ENCODE measurements at regions not wholly inside any gene's neighbourhood (a gene's known extent, or its start where the extent isn't known, plus 50 kb on each side); places are given as distances from the start of the nearest gene placed in this dataset.
"Not testable (repeated sequence)": the region's sequence is repeated elsewhere in the genome, so short reads cannot be mapped to it uniquely, and the experiment has no call there.

GRCh38 chr10:56298941-56299340 is 62.1 kb downstream of the ZWINT start:
- no peak for DNase-seq

GRCh38 chr10:56296618-56297017 is 64.4 kb downstream of the ZWINT start:
- DNase-seq: no peak

- no peak for DNase-seq
Observed at GRCh38 chr10:56288403-56288802, 72.7 kb downstream of the ZWINT start.

GRCh38 chr10:56286096-56286495 is 75.0 kb downstream of the ZWINT start:
- DNase-seq: no peak

GRCh38 chr10:56279270-56279669 is 81.8 kb downstream of the ZWINT start:
- DNase-seq: no peak

GRCh38 chr10:56269181-56269580 is 91.9 kb downstream of the ZWINT start:
- DNase-seq: peak; percentile 2

- no peak for DNase-seq
Observed at GRCh38 chr10:56266120-56266519, 94.9 kb downstream of the ZWINT start.

GRCh38 chr10:56258991-56259390 is 102.1 kb downstream of the ZWINT start:
- DNase-seq: no peak

GRCh38 chr10:56258378-56258777 is 102.7 kb downstream of the ZWINT start:
- no peak for DNase-seq

- no peak for DNase-seq
Observed at GRCh38 chr10:56255298-56255697, 105.8 kb downstream of the ZWINT start.

GRCh38 chr10:56240471-56240870 is 120.6 kb downstream of the ZWINT start:
- no peak for DNase-seq

GRCh38 chr10:56231436-56231835 is 129.6 kb downstream of the ZWINT start:
- DNase-seq: no peak

- no peak for DNase-seq
Observed at GRCh38 chr10:56222237-56222636, 138.8 kb downstream of the ZWINT start.

- no peak for DNase-seq
Observed at GRCh38 chr10:56212951-56213350, 148.1 kb downstream of the ZWINT start.

- DNase-seq: no peak
Observed at GRCh38 chr10:56181607-56182006, 179.5 kb downstream of the ZWINT start.

- DNase-seq: no peak
Observed at GRCh38 chr10:56178210-56178609, 182.8 kb downstream of the ZWINT start.

GRCh38 chr10:56155091-56155513 is 206.0 kb downstream of the ZWINT start:
- not testable (repeated sequence) for DNase-seq

GRCh38 chr10:56146806-56147205 is 214.3 kb downstream of the ZWINT start:
- no peak for DNase-seq

GRCh38 chr10:56142092-56142728 is 218.8 kb downstream of the ZWINT start:
- DNase-seq: no peak

- peak; percentile 85 for DNase-seq
Observed at GRCh38 chr10:56139405-56139804, 221.7 kb downstream of the ZWINT start.

- DNase-seq: no peak
Observed at GRCh38 chr10:56135828-56136227, 225.2 kb downstream of the ZWINT start.

- DNase-seq: no peak
Observed at GRCh38 chr10:56123247-56123646, 237.8 kb downstream of the ZWINT start.

- peak; percentile 21 for DNase-seq
Observed at GRCh38 chr10:56116684-56117083, 244.4 kb downstream of the ZWINT start.

GRCh38 chr10:56109454-56109853 is 251.6 kb downstream of the ZWINT start:
- no peak for DNase-seq

GRCh38 chr10:56104923-56105322 is 256.1 kb downstream of the ZWINT start:
- DNase-seq: no peak
